ENCODE measurements at regions not wholly inside any gene's neighbourhood (a gene's known extent, or its start where the extent isn't known, plus 50 kb on each side); places are given as distances from the start of the nearest gene placed in this dataset.
A peak's percentile ranks its signal among the peaks of the same experiment; 100 is the strongest.

- no peak for DNase-seq
Observed at GRCh38 chr6:120039664-120040063, 690.1 kb upstream of the MAN1A1 start.

- no peak for DNase-seq
Observed at GRCh38 chr6:120031837-120032236, 682.3 kb upstream of the MAN1A1 start.

DNA sequence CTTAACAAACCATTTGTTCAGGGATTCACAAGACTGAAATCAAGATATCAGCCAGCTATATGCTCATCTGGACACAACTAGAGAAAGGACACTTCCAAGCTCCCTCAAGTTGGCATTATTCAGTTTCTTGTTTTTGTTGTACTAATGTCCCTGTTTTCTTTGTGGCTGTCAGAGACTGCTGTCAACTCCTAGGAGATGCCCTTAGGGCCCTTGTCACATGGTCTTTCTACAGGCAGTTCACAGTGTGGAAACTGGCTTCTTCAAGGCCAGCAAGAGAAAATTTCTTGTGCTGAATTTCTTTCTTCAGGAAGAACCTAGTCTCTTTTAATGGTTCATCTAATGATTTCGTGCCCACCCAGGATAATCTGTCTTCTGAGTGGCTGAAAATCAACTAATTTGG is 677.2 kb upstream of the MAN1A1 start:
- no peak for DNase-seq

DNA sequence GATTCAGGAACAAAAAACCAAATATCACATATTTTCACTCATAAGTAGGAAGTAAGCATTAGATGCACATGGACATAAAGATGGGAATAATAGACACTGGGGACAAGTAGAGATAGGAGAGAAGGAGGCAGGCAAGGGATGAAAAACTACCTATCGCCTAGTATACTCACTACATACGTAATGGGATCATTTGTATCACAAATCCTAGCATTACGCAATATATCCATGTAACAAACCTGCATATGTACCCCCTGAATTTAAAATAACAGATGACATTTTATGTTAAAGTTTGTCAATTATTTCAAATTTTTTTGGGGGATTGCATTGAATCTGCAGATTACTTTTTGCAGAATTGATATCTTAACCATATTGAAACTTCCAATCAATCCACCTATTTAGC is 660.5 kb upstream of the MAN1A1 start:
- DNase-seq: no peak

DNA sequence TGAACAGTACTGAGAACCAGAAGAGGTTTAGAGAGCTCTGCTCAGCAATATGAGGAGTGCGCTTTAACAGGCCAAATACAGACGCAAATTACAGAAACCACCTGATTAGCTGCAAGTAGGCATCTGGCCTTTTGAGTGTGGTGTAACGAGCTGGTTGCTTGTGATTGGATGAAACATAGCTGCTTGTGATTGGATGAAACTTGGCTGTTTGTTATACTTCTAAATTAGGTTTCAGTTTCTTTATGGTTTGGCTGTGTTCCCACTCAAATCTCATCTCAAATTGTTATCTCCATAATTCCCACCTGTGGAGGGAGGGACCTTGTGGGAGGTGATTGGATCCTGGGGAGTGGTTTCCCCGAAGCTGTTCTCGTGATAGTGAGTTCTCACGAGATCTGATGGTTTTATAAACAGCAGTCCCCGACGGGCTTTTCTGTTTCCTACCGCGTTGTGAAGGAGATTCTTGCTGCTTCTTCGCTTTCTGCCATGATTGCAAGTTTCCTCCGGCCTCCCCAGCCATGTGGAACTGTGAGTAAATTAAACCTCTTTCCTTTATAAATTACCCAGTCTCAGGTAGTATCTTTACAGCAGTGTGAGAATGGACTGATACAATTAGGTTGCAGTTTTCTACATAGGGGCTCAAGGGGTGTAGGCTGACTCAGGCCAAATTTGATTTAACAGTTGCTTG is 655.9 kb upstream of the MAN1A1 start:
- no peak for DNase-seq

DNA sequence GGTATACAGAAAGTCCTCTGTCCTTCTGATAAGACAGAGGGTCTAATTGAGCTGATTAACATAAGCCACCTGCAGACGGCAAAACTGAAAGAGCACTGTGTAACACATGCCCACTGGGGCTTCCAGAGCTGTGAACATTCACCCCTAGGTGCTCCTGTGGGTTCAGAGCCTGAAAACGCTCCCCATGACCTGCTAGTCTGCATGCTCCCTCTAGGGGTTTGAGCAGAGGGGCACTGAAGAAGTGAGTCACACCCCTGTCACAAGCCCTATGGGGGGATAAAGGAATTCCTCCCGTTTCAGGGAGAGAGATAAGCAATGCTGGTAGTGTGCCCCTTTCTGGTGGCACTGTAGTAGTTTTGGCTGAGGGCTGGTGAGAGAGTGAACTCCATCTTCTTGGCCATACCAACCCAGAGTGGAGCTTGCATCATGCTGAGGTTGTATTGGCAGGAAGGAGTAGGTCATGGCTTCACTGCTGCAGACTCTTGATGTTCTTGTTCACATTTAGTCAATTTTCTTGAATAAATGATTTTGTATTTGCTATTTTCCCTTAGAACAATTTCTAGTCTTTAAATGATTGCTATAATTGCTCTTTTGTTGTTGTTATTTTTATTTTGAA is 637.5 kb upstream of the MAN1A1 start:
- no peak for DNase-seq

- DNase-seq: no peak
Observed at GRCh38 chr6:119985952-119986736, 636.6 kb upstream of the MAN1A1 start.

DNA sequence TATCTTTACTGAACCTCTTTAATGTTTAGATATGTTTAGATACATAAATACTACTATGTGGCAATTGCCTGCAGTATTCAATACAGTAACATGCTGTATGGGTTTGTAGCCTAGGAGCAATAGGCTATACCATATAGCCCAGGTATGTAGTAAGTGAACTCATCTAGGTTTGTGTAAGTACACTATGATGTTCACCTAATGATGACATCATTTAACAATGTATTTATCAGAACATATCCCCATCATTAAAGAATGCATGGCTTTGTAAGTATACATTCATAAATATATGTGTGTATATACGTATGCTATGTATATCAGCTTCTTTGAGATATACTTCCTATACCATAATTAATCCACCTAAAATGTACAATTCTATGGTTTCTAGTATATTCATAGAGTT is 631.2 kb upstream of the MAN1A1 start:
- no peak for DNase-seq

DNA sequence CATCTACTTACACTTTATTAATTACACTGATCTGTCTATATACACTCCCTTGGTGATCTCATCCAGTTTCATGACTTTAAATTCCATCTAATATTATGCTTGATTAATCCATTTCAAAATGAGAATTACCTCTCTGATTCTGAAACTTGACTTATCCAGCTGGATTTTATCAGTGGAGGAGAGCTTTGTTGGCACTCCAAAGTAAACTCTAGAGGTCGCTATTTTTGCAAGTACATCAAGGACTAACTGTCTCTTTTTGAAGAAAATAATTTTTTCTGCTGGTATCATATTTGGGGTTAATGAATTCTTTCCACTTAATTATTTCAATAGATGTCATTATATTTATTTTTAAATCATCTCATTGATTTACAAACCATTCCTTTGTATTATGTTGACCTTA is 630.3 kb upstream of the MAN1A1 start:
- no peak for DNase-seq

DNA sequence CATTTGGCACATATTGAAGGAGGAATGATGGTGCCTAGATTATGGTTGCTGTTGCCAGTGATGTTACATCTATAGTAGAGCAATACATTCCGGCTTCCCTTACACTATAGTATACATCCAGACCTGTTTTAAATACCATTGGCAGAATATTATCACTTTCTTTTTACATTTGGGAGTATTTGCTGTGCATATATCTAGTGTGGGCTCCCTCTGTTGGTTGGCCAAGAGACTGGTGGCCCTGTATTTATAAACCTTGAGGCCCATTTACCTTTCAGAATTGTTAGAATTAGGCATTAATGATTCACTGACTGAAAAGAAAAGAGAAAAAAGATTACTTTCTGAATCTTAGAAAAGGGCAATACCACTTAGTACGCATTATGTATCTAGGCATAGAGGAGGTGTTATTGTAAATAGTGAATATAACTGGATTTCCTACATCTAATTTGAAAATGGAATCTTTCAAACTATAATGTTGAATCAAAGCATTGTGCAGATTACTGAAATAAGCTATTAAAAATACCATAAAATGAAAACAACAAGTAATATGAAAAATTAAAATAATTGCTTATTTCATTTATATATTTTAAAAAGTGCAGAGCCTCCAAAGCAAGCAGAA is 628.8 kb upstream of the MAN1A1 start:
- no peak for DNase-seq

- DNase-seq: no peak
Observed at GRCh38 chr6:119974430-119975159, 625.0 kb upstream of the MAN1A1 start.

DNA sequence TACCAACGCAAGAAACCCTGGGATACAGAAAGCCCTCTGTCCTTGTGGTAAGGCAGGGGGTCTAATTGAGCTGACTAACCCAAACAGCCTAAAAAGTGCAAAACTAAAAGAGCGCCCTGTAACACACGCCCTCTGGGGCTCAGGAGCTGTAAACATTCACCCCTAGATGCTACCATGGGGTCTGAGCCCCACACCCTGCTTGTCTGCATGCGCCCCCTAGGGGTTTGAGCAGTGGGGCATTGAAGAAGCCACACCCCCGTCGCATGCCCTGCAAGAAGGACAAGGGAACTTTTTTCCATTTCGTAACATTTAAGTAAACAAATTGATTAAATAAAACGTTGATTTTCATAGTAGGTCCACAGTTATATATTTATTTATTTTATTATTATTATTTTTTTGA is 616.9 kb upstream of the MAN1A1 start:
- DNase-seq: peak; percentile 61

GRCh38 chr6:119965900-119966299 is 616.3 kb upstream of the MAN1A1 start:
- DNase-seq: no peak

DNA sequence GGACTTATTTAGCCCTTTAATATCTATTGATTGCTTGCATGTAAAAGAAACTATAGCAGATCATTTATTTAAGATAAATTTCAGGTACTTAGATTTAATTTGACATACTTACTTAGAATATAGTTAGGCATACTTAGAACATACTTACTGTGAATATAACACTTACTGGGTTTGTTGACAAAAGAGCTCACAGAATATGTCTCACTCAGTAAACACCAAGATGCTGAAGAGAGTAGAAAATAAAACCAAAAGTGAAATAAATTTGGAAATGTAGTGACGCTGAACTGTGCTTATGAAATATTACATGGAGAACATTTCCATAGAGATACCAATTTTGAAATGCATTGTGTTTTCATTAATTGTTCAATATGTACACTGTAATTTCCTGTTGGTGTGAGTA is 615.4 kb upstream of the MAN1A1 start:
- DNase-seq: no peak

GRCh38 chr6:119962505-119962904 is 612.9 kb upstream of the MAN1A1 start:
- no peak for DNase-seq

DNA sequence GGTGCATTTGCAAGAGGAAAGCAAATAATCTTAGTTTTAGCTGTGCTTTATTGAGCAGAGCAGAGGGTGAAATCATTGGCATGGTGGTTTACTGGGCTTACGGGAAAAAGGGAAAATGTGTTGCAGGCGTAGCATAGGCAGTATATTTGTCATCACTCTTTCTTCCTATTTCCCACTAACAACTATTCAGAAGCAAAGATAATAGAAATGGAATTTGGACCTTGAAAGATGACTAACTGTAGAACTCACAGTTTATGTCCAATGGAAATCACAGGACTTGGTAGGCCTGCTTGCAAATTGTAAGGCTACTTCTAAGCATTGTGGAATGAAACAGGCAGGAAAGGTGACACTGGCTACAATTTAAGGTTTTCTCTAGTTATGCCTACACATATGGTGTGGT is 611.9 kb upstream of the MAN1A1 start:
- DNase-seq: no peak

- DNase-seq: no peak
Observed at GRCh38 chr6:119960456-119960855, 610.9 kb upstream of the MAN1A1 start.

DNA sequence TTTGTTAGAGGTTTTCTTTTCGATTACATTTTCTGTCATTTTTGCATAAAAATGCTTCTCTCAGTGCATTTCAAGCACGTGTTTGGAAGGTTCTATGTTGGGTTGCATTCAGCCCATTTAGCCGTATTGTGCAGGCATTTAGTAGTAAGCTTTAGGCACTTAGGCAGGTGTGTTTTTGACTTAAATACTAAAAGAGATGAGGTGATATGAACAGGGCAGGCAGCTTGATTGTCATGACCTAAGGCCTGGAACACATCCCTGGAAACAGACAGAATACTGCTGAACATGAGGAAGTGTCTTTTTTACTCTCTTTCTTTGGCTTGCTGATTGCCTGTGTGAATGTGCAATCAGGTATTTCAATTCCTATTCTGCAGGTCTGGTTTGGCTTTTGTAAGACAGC is 610.5 kb upstream of the MAN1A1 start:
- no peak for DNase-seq

- DNase-seq: no peak
Observed at GRCh38 chr6:119957195-119957594, 607.6 kb upstream of the MAN1A1 start.

- DNase-seq: no peak
Observed at GRCh38 chr6:119952696-119953095, 603.1 kb upstream of the MAN1A1 start.

GRCh38 chr6:119950681-119951080 is 601.1 kb upstream of the MAN1A1 start:
- no peak for DNase-seq

DNA sequence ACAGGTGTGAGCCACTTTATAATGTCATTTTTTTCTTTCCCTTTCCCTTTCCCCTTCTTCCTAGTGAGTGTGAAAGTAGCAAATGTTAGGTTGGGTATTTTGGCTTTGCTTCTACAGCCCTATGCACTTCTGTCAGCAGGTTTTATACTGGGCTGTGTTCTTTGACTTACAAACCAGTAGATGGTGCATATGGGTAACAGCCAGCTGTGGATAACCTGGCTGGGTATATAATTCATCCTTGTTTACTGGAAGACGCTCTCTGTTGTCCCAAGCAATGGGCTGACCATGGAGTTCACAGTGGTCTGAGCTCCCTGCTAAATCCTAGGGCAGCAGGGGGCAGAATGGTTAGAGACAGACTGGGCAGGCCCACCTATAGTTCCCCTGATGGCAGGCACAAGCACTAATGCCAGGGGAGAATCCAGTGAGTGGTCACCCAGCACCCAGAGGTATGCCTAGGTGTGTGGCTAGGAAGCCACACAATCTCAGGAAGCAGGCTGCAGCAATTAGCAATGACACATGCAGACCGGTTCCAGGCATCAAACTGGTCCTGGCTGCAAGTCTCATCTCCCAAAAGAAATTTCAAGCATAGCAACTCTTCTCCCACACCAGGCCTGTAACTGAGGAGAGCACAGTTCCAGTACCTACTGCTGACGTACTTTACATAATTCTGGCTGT is 592.7 kb upstream of the MAN1A1 start:
- DNase-seq: no peak

- no peak for DNase-seq
Observed at GRCh38 chr6:119938752-119939151, 589.2 kb upstream of the MAN1A1 start.

Data from activated CD8-positive, alpha-beta memory T cell treated with anti-CD3 and anti-CD28 coated beads, Interleukin-2, amount 50 U/mL, for 48 hours (primary cell).